Smooth muscle cell (in vitro differentiated cells): ENCODE measurements at regions not wholly inside any gene's neighbourhood (a gene's known extent, or its start where the extent isn't known, plus 50 kb on each side); places are given as distances from the start of the nearest gene placed in this dataset.

ENCODE experiments used
- DNase-seq: peaks from one replicate; lab custom pipeline; 2025; ENCODE audit not compliant: unreplicated experiment; lab: John Stamatoyannopoulos, UW
- H2AFZ ChIP-seq: fragments of 200-600 bp; sonication (generic); 2 replicates; pipeline ENCODE4 v1.6.0; 2016; ENCODE audit warnings: antibody characterized with exemption, low read depth, mild to moderate bottlenecking
- H3F3A ChIP-seq: fragments of 200-600 bp; sonication (generic); 2 replicates; pipeline ENCODE4 v1.6.0; 2017; ENCODE audit warnings: antibody characterized with exemption, low read depth
- H3K27ac ChIP-seq: fragments of 200-600 bp; sonication (generic); 2 replicates; pipeline ENCODE4 v1.5.1; 2016; ENCODE audit warnings: low read depth, mild to moderate bottlenecking
- H3K27me3 ChIP-seq: fragments of 200-600 bp; sonication (generic); 2 replicates; pipeline ENCODE4 v1.6.1; 2016; ENCODE audit warnings: low read depth, mild to moderate bottlenecking
- H3K36me3 ChIP-seq: fragments of 200-600 bp; sonication (generic); 2 replicates; pipeline ENCODE4 v1.5.1; 2016; ENCODE audit warnings: low read depth
- H3K4me1 ChIP-seq: fragments of 200-600 bp; sonication (generic); 2 replicates; pipeline ENCODE4 v1.5.1; 2016; ENCODE audit warnings: low read depth
- H3K4me2 ChIP-seq: fragments of 200-600 bp; sonication (generic); 2 replicates; pipeline ENCODE4 v1.6.0; 2016; ENCODE audit warnings: mild to moderate bottlenecking
- H3K4me3 ChIP-seq: fragments of 200-600 bp; sonication (generic); 2 replicates; pipeline ENCODE4 v1.5.1; 2016; ENCODE audit warnings: mild to moderate bottlenecking
- H3K79me2 ChIP-seq: fragments of 200-600 bp; sonication (generic); 2 replicates; pipeline ENCODE4 v1.6.0; 2016; ENCODE audit warnings: low read depth, mild to moderate bottlenecking
- H3K9ac ChIP-seq: fragments of 200-600 bp; sonication (generic); 2 replicates; pipeline ENCODE4 v1.6.0; 2016; ENCODE audit warnings: low read depth
- H3K9me3 ChIP-seq: fragments of 200-600 bp; sonication (generic); replicated peaks from 2 replicates; pipeline ENCODE4 v1.5.1; 2016; ENCODE audit warnings: low read depth
- H4K20me1 ChIP-seq: fragments of 200-600 bp; sonication (generic); 2 replicates; pipeline ENCODE4 v1.6.0; 2016; ENCODE audit warnings: low read depth
- CTCF ChIP-seq: fragments of 200-600 bp; sonication (generic); IDR thresholded peaks from 2 replicates; pipeline ENCODE4 v1.5.1; 2017; ENCODE audit warnings: borderline replicate concordance, mild to moderate bottlenecking, antibody characterized with exemption; ENCODE audit not compliant: insufficient read depth, poor library complexity, severe bottlenecking
- WGBS: methylation state at CpG from one replicate; pipeline ENCODE4 v1.1.7; 2016; ENCODE audit warnings: low lambda C conversion rate; 5-methylcytosine and 5-hydroxymethylcytosine counted together

GRCh38 chr20:11689262-11689661, 228.4 kb upstream of the BTBD3 start:
- Histone ChIP-seq H2AFZ (no peak overlapping the region), H3K36me3 (no peaks in the 10 kb centered on the region), H3K27me3 (no peaks in the 10 kb centered on the region), H3K4me1 (no peaks in the 10 kb centered on the region), H3K27ac (no peak overlapping the region), H3K9me3 (no peaks in the 10 kb centered on the region), H3K4me2 (no peak overlapping the region), H3K9ac (no peak overlapping the region), H3K4me3 (no peak overlapping the region), H3F3A (no peaks in the 10 kb centered on the region), H3K79me2 (no peaks in the 10 kb centered on the region), H4K20me1 (no peaks in the 10 kb centered on the region)
- no peak for DNase-seq
- WGBS: 95% methylated on average over 2 of the region's 2 CpGs
- no peak for TF ChIP-seq CTCF

- Histone ChIP-seq H3K36me3 (no peaks in the 10 kb centered on the region), H2AFZ (no peak overlapping the region), H3K9ac (no peak overlapping the region), H3K4me3 (no peak overlapping the region), H3K4me1 (no peaks in the 10 kb centered on the region), H4K20me1 (no peaks in the 10 kb centered on the region), H3K79me2 (no peaks in the 10 kb centered on the region), H3K9me3 (no peaks in the 10 kb centered on the region), H3F3A (no peaks in the 10 kb centered on the region), H3K27ac (no peak overlapping the region), H3K27me3 (no peaks in the 10 kb centered on the region), H3K4me2 (no peak overlapping the region)
- TF ChIP-seq CTCF: no peak
- DNase-seq: no peak
- WGBS: 83% methylated on average over 3 of the region's 3 CpGs
These were observed 225.9 kb upstream of the BTBD3 start for GRCh38 chr20:11691766-11692165.

- no peak overlapping the region for H3K4me3 ChIP-seq
- no peak overlapping the region for H2AFZ ChIP-seq
- no peaks in the 10 kb centered on the region for H3K27me3 ChIP-seq
- H3K27ac ChIP-seq: no peak overlapping the region
- H3K9me3 ChIP-seq: no peaks in the 10 kb centered on the region
- no peaks in the 10 kb centered on the region for H4K20me1 ChIP-seq
- H3F3A ChIP-seq: no peaks in the 10 kb centered on the region
- no peaks in the 10 kb centered on the region for H3K79me2 ChIP-seq
- H3K4me2 ChIP-seq: no peak overlapping the region
- no peak for TF ChIP-seq CTCF
- DNase-seq: no peak
- no peaks in the 10 kb centered on the region for H3K4me1 ChIP-seq
- no peaks in the 10 kb centered on the region for H3K36me3 ChIP-seq
- WGBS: 86% methylated on average over 2 of the region's 2 CpGs
- H3K9ac ChIP-seq: no peak overlapping the region
These were observed 225.1 kb upstream of the BTBD3 start for GRCh38 chr20:11692567-11692966.

- no peak overlapping the region for H3K9ac ChIP-seq
- WGBS: 96% methylated on average over 5 of the region's 5 CpGs
- no peaks in the 10 kb centered on the region for H3K4me1 ChIP-seq
- H3K27ac ChIP-seq: no peak overlapping the region
- no peak overlapping the region for H3K4me2 ChIP-seq
- no peaks in the 10 kb centered on the region for H3K36me3 ChIP-seq
- no peak overlapping the region for H2AFZ ChIP-seq
- DNase-seq: no peak
- no peak overlapping the region for H3K4me3 ChIP-seq
- H3F3A ChIP-seq: no peaks in the 10 kb centered on the region
- no peaks in the 10 kb centered on the region for H3K9me3 ChIP-seq
- TF ChIP-seq CTCF: no peak
- no peaks in the 10 kb centered on the region for H4K20me1 ChIP-seq
- H3K79me2 ChIP-seq: no peaks in the 10 kb centered on the region
- H3K27me3 ChIP-seq: no peaks in the 10 kb centered on the region
These were observed 223.2 kb upstream of the BTBD3 start for GRCh38 chr20:11694467-11694866.
